ENCODE measurements at regions not wholly inside any gene's neighbourhood (a gene's known extent, or its start where the extent isn't known, plus 50 kb on each side); places are given as distances from the start of the nearest gene placed in this dataset.

DNA sequence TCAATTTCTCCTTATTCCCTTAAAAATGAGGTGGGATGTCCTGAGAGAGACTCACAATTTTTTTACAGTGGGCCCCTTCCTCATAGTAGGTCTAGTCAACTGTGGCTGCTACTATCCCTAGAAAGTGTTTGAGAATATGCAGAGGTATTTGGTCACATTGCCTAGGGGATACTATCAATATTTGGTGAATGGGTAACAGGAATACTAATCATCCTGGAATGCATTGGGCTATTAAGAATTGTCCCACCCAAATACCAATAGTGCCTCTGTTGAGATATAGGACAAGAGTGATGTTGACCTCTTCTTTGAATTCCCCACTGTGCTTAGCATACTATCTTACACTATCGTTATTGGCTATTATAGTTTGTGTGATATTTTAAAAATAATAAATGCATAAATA lies 389.4 kb downstream of the DIPK2A start:
- intact Hi-C loops (cut with DNase I) = no loop called here
- Histone ChIP-seq H3K36me3 (no peaks in the 10 kb centered on the region), H3K4me3 (no peak overlapping the region), H3K9me3 (no peaks in the 10 kb centered on the region), H3K27me3 (no peaks in the 10 kb centered on the region), H3K27ac (no peak overlapping the region), H3K4me1 (no peaks in the 10 kb centered on the region)
- WGBS, 2 donors = 91 to 95% methylated on average over 1 of the region's 1 CpG
- no peak for DNase-seq
- TF ChIP-seq EP300 (IDR thresholded peaks at IDR 0.05) (no peak), POLR2AphosphoS5 (IDR thresholded peaks at IDR 0.05) (no peak), POLR2A (IDR thresholded peaks at IDR 0.05) (no peak)
- TF ChIP-seq, protein P1, sequence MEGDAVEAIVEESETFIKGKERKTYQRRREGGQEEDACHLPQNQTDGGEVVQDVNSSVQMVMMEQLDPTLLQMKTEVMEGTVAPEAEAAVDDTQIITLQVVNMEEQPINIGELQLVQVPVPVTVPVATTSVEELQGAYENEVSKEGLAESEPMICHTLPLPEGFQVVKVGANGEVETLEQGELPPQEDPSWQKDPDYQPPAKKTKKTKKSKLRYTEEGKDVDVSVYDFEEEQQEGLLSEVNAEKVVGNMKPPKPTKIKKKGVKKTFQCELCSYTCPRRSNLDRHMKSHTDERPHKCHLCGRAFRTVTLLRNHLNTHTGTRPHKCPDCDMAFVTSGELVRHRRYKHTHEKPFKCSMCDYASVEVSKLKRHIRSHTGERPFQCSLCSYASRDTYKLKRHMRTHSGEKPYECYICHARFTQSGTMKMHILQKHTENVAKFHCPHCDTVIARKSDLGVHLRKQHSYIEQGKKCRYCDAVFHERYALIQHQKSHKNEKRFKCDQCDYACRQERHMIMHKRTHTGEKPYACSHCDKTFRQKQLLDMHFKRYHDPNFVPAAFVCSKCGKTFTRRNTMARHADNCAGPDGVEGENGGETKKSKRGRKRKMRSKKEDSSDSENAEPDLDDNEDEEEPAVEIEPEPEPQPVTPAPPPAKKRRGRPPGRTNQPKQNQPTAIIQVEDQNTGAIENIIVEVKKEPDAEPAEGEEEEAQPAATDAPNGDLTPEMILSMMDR (IDR thresholded peaks at IDR 0.05) = no peak

- 83 to 86% methylated on average over 3 of the region's 3 CpGs for WGBS, 2 donors
- no peaks in the 10 kb centered on the region for H3K4me1 ChIP-seq
- TF ChIP-seq POLR2AphosphoS5 (IDR thresholded peaks at IDR 0.05) (no peak), EP300 (IDR thresholded peaks at IDR 0.05) (no peak), POLR2A (IDR thresholded peaks at IDR 0.05) (no peak)
- TF ChIP-seq, protein P1 (IDR thresholded peaks at IDR 0.05) = no peak
- no peaks in the 10 kb centered on the region for H3K9me3 ChIP-seq
- intact Hi-C loops (cut with DNase I) = no loop called here
- DNase-seq = no peak
- H3K36me3 ChIP-seq = no peaks in the 10 kb centered on the region
- H3K27me3 ChIP-seq = no peaks in the 10 kb centered on the region
- no peak overlapping the region for H3K27ac ChIP-seq
- no peak overlapping the region for H3K4me3 ChIP-seq
These were observed 390.5 kb downstream of the DIPK2A start for GRCh38 chr3:144362126-144362525.

GRCh38 chr3:144363856-144364255 lies 392.2 kb downstream of the DIPK2A start:
- WGBS, 2 donors = 86 to 90% methylated on average over 5 of the region's 5 CpGs
- intact Hi-C loops (cut with DNase I) = no loop called here
- no peaks in the 10 kb centered on the region for H3K27me3 ChIP-seq

GRCh38 chr3:144364737-144365136 lies 393.1 kb downstream of the DIPK2A start:
- no peaks in the 10 kb centered on the region for H3K36me3 ChIP-seq
- H3K27ac ChIP-seq = no peak overlapping the region
- intact Hi-C loops (cut with DNase I) = no loop called here
- 91% methylated on average over 2 of the region's 2 CpGs for WGBS, 2 donors
- TF ChIP-seq POLR2AphosphoS5 (IDR thresholded peaks at IDR 0.05) = no peak
- no peak for TF ChIP-seq POLR2A (IDR thresholded peaks at IDR 0.05)
- TF ChIP-seq, protein P1 (IDR thresholded peaks at IDR 0.05) = no peak
- no peak for TF ChIP-seq EP300 (IDR thresholded peaks at IDR 0.05)
- no peaks in the 10 kb centered on the region for H3K27me3 ChIP-seq
- no peak for DNase-seq
- H3K4me3 ChIP-seq = no peak overlapping the region
- H3K4me1 ChIP-seq = peaks cover 0 to 4% (median 0%) of the 10 kb centered on the region in 4 donors
- H3K9me3 ChIP-seq = no peaks in the 10 kb centered on the region

More at GRCh38 chr3:144363856-144364255, 392.2 kb downstream of the DIPK2A start:
- H3K27ac ChIP-seq = no peak overlapping the region
- DNase-seq = no peak
- no peak overlapping the region for H3K4me3 ChIP-seq
- no peaks in the 10 kb centered on the region for H3K9me3 ChIP-seq
- no peak for TF ChIP-seq POLR2A (IDR thresholded peaks at IDR 0.05)
- no peak for TF ChIP-seq POLR2AphosphoS5 (IDR thresholded peaks at IDR 0.05)
- TF ChIP-seq, protein P1 (IDR thresholded peaks at IDR 0.05) = no peak
- TF ChIP-seq EP300 (IDR thresholded peaks at IDR 0.05) = no peak
- H3K36me3 ChIP-seq = no peaks in the 10 kb centered on the region
- H3K4me1 ChIP-seq = no peaks in the 10 kb centered on the region

All from sigmoid colon (tissue), 6 donors.